Left renal pelvis (tissue), 4 donors: ENCODE measurements at regions not wholly inside any gene's neighbourhood (a gene's known extent, or its start where the extent isn't known, plus 50 kb on each side); places are given as distances from the start of the nearest gene placed in this dataset.

ENCODE experiments used
- DNase-seq, 4 donors: peaks; one replicate each; pipeline ENCODE4 v3.0.0-alpha.2; 2013; ENCODE audit warnings: low read depth in 4 of 4, low spot score in 3 of 4

- no peak for DNase-seq
Measured at GRCh38 chr10:108755646-108756045, 1167.7 kb downstream of the XPNPEP1 start.

GRCh38 chr10:108753326-108753725 is 1170.0 kb downstream of the XPNPEP1 start:
- DNase-seq = no peak

GRCh38 chr10:108749042-108749441 is 1174.3 kb downstream of the XPNPEP1 start:
- DNase-seq = no peak

GRCh38 chr10:108736111-108736510 is 1187.2 kb downstream of the XPNPEP1 start:
- no peak for DNase-seq

- no peak for DNase-seq
Measured at GRCh38 chr10:108735380-108735779, 1187.9 kb downstream of the XPNPEP1 start.

GRCh38 chr10:108721874-108722273 is 1201.4 kb downstream of the XPNPEP1 start:
- no peak for DNase-seq

- DNase-seq = no peak
Measured at GRCh38 chr10:108716352-108716751, 1207.0 kb downstream of the XPNPEP1 start.

- no peak for DNase-seq
Measured at GRCh38 chr10:108709927-108710722, 1213.2 kb downstream of the XPNPEP1 start.

GRCh38 chr10:108708363-108708762 is 1214.9 kb downstream of the XPNPEP1 start:
- no peak for DNase-seq

GRCh38 chr10:108696792-108697477 is 1226.4 kb downstream of the XPNPEP1 start:
- no peak for DNase-seq

- no peak for DNase-seq
Measured at GRCh38 chr10:108691126-108691525, 1232.2 kb downstream of the XPNPEP1 start.

- no peak for DNase-seq
Measured at GRCh38 chr10:108690530-108690929, 1232.8 kb downstream of the XPNPEP1 start.

GRCh38 chr10:108689891-108690290 is 1233.4 kb downstream of the XPNPEP1 start:
- no peak for DNase-seq

- no peak for DNase-seq
Measured at GRCh38 chr10:108688314-108688713, 1235.0 kb downstream of the XPNPEP1 start.

- no peak for DNase-seq
Measured at GRCh38 chr10:108685863-108686531, 1237.3 kb downstream of the XPNPEP1 start.

- DNase-seq = peak in 2 of 4 donors; percentile 7 to 8
Measured at GRCh38 chr10:108684431-108684830, 1238.9 kb downstream of the XPNPEP1 start.

GRCh38 chr10:108673741-108674140 is 1249.6 kb downstream of the XPNPEP1 start:
- no peak for DNase-seq

- no peak for DNase-seq
Measured at GRCh38 chr10:108663587-108663986, 1259.7 kb downstream of the XPNPEP1 start.

- DNase-seq = no peak
Measured at GRCh38 chr10:108662975-108663374, 1260.3 kb downstream of the XPNPEP1 start.

GRCh38 chr10:108655057-108655456 is 1268.3 kb downstream of the XPNPEP1 start:
- DNase-seq = no peak

- DNase-seq = no peak
Measured at GRCh38 chr10:108653531-108653930, 1269.8 kb downstream of the XPNPEP1 start.

GRCh38 chr10:108639010-108639409 is 1284.3 kb downstream of the XPNPEP1 start:
- no peak for DNase-seq
